ENCODE measurements at regions not wholly inside any gene's neighbourhood (a gene's known extent, or its start where the extent isn't known, plus 50 kb on each side); places are given as distances from the start of the nearest gene placed in this dataset.
"Not testable (repeated sequence)": the region's sequence is repeated elsewhere in the genome, so short reads cannot be mapped to it uniquely, and the experiment has no call there.

DNA sequence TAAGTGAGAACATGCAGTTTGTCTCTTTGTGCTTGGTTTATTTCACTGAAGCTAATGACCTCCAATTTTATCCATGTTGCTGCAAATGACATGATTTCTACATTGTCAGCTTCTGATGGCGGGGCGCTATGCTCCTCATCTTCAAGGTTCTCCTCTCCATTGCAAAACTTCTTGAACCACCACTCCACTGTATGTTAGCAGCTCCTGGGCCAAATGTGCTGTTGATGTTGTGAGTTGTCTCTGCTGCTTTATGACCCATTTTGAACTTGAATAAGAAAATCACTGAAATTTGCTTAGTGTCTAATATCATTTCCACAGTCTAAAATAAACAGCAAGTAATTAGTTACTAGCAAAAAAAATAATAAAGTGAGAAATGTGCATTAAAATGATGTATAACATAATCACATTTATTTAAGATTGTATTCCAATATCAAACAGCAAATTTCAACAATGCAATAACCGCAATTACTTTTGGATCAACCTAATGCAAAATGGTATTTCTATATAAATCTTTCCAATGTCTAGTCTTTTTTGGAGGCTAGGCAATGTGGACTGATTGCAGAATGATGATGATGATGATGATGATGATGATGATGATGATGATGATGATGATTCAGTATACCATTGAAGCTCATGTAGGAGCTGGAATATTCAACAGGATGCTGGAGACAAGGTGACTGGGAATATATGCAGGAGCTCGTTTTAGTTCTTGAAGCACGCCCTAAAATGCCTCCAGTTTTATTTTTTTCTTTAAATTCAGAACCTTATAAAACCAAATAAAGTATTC is 304.9 kb upstream of the KYNU start:
- DNase-seq (ENCODE audit: low read depth), result no peak

DNA sequence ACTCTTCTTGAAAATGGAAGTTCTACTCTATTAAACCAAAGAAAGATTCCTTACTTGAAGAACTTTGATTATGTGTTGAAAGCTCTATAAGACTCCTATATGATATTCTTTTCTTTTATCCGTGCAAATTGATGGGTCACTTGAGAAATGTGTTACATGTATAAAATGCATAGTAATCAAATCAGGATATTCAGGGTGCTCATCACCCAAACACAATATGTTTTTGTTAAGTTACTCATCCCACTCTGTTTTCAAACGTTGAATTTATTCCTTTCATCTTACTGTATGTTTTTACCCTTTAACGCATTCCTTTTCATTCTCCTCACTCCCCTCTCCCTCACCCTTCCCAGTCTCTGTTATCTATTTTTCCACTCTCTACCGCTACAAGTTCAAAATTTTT is 305.5 kb upstream of the KYNU start:
- DNase-seq (ENCODE audit: low read depth), result no peak

DNA sequence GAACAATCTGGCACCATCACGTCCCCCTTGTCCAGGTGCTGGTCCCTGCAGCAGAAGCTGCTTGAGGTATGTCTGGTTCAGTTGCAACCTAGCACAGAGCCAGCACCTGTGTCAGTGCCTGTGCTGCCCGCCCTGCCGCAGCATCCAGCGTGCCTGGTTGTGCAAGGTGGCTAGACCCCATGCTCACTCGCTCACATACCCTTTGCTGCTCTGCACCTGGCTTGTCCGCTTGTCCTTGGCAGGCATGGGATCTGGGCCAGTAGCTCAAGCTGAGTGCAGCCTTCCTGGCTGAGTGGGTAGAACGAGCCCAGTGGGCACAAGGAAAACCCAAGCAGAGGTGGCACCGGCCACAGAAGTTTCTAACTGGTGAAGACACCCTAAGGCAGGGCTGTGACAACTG is 314.6 kb upstream of the KYNU start:
- DNase-seq (ENCODE audit: low read depth), result no peak

DNA sequence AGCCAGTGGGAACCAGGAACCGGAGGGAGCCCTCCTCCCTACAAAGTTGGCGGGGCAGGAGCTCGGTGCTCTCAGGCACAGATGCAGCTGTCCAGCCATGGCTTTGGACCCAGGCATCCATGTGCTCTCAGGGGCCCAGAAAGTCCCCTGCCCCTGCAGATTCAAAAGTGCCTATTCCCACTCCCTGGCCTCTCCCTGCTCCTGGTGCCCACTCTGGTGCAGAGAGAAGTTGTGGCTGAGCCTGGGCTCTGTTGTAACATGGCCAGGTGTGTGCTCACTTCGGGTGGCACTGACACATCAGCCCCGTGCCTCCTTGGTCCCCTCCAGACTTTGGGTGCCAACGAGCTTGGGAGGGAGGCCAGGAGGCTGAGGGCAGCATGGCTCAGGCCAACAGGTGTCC is 315.8 kb upstream of the KYNU start:
- no peak for DNase-seq (ENCODE audit: low read depth)

DNA sequence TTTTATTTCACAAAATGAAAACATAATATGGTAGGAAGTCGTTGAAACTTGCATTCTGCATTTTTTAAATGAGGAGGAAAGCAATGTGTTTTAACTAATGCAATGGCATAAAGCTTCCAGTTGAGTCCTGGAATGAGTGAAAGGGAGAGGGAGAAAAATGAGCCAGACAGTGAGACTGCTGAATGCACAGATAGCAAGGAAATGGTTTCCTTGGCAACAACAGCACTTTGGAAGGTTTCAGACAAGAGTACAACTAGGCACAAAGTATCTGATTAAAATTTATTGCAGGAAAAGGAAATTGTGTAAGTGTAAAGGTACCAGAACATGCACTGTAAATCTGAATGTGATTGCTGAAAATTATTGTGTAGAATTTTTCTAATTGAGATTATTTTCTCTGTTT is 320.1 kb upstream of the KYNU start:
- no peak for DNase-seq (ENCODE audit: low read depth)

DNA sequence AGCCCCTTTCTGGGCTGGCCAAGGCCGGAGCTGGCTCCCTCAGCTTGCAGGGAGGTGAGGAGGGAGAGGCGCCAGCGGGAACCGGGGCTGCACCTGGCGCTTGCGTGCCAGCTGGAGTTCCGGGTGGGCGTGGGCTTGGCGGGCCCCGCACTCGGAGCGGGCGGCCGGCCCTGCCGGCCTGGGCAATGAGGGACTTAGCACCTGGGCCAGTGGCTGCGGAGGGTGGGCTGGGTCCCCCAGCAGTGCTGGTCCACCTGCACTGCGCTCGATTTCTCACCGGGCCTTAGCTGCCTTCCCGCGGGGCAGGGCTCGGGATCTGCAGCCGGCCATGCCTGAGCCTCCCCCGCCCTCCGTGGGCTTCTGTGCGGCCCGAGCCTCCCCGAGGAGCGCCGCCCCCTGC is 331.5 kb upstream of the KYNU start:
- not testable (repeated sequence) for DNase-seq (ENCODE audit: low read depth)

DNA sequence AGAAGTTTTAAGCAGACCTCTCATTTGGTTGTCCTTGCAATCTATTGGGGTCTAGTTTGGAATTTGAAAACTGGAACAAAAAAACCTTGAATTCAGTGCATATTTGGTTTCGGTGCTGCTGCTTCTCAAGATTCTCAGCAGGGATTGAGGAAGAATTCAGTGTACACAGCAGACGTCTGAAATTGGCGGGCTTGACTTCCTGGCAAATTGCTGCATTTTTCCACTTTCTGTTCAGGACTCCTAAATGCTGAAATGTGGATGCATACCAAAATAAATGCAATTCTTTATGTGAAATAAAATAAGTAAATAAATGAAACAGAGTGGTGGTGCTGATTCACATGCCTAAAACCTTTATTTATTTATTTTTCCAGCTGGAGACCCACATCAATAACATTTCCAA is 332.4 kb upstream of the KYNU start:
- DNase-seq (ENCODE audit: low read depth), result no peak

DNA sequence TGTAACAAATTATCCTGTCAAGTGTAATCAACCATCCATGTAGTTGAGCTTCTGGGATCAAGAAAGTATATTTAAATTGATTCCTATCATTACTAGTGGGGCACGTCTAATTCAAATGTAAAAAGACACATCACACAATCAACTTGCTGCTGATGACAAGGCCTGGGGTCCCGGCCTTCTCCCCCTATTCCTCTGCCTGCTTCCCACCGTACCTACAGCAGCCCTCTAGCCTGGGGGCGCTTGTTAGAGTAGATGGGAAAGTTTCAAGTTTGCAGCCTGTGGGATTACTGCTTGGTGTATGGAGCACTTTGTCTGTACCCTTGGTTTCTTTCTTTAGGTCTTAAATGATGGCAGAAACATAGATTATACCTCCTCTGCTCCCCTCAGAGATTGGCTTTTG is 333.3 kb upstream of the KYNU start:
- DNase-seq (ENCODE audit: low read depth), result no peak

DNA sequence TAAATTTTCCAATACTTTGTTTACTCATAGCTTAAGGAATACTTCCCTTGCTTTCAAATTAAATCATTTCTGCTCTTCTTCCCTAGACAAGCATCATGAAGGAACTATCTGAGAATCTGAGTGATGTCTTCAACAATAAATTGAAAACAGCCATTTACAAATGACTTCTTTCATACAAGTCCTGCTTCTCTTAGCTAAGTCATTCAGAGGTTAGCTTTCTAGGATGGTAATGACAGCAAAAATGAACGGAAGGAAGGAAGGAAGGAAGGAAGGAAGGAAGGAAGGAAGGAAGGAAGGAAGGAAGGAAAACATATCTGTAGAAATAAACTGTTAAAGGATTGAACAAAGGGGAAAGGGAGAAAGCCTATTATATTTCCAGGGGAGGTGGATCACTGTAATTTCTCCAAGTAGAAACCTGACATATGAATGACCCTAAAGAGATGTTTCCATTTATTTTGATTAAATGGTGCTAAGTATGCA is 335.0 kb upstream of the KYNU start:
- no peak for DNase-seq (ENCODE audit: low read depth)

DNA sequence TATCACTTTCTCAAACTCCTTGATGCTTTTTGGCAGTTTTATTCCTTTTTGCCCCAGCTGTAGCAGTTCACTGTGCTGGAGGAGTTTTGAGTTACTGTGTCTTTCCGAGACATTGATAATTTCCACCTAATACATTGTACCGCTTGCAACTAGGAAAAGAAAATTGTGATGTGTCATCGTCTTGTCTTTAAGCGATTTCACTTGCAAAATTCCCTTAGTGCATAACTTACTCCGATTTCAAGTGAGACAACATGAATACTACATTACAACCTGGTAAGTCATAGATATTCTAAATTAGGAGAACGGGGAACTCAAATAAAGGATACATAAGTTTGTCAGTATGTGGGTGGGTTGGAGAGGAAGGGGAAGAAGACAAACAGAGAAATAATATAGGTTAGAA is 340.5 kb upstream of the KYNU start:
- DNase-seq (ENCODE audit: low read depth), result no peak

DNA sequence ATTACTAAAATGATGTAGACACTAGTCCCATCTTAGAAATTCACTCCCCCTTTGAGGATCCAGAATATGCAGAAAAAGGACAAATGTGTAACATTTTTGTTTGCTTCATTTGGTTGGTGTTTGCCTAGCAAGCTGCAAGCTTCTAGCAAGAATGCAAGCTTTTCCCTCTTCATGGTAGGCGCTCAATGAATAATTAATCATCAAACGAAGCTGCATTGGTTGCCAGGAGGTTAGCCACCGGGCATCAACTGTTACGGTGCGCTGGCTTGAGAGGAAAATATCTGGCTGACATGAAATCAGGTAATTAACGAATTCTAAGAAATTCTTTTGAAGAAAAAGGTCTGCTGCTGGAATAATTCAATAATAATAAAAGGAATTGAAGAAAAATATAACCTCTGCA is 341.0 kb upstream of the KYNU start:
- DNase-seq (ENCODE audit: low read depth), result no peak

DNA sequence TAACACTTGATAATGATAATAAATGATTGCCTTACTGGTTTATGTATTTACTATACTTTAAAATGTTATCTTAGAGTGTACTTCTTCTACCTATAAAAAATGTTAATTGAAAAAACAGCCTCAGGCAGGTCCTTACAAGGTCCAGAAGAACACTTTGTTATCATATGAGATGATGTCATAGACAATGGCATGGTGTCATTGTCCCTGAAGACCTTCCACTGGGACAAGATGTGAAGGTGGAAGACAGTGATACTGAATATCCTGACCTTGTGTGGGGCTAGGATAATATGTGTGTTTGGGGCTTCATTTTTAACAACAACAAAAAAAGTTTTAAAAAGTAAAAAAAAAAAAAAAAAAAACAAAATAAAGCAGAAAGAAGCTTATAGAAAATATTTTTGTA is 342.2 kb upstream of the KYNU start:
- DNase-seq (ENCODE audit: low read depth), result no peak

DNA sequence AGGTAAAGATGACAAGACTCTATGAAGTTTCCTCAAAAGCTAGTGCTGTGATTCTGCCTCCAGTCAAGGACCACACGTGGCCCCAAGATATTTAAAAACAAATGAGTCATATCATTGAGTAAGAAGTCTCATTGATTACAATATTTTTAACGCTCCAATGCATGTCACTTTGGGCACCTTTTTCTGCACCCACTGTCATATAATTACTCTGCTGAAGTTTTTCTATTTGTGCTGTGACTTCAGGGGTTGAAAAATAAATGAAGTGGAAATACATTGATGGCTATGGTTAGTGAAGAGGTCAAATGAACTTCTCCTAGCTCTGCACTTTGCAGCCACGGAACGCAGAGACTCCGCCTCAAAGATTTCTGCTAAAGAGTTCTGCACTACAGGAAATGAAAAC is 344.3 kb upstream of the KYNU start:
- DNase-seq (ENCODE audit: low read depth), result no peak

DNA sequence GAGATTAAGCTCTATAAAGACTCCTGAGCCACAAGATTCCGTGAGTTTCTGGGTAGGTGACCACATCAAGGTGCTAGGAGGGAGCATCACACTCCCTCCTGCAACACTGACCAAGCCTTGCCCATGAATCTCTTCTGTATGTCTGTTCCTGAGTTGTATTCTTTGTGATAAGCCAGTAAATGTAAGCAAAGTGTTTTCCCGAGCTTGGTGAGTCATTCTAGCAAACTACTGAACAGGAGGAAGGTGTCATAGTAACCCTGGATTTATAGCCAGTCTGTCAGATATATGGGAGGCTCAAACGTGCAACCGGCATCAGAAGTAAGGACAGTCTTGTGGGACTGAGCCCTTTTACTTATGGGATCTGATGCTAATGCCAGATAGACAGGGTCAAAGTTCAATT is 346.1 kb upstream of the KYNU start:
- DNase-seq (ENCODE audit: low read depth), result no peak

DNA sequence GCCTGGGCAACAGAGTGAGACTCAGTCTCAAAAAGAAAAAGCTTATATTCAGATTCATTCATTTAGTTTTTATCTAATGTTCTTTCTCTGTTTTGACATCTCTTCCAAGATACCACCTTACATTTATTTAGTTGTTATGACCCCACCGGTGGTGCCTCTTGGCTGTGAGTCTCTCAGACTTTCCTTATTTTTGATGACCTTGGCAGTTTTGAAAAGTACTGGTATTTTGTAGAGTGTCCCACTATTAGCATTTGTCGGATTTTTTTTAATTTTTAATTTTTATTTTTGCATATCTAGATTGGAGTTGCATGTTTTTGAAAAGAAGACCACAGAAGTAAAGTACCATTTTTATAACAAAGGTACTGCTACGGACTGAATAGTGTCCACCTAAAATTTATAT is 351.7 kb upstream of the KYNU start:
- no peak for DNase-seq (ENCODE audit: low read depth)

DNA sequence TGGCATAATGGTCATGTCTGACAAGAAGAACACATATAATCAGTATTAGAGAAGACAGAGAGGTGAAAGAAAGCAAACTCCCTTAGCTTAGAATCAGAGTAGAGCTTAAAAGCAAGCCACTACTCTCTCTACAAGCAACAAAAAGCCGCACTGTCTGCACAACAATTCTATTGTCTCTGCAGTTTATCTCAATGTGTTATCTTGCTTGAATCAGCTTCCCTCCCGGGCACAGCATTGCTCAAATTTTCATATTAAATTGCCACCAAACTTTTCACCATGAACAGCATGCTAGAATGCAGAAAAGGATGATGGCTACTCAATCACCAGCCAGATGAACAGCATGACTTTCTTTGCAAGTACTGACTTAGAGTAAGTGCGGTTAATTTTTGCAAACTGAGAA is 356.0 kb upstream of the KYNU start:
- DNase-seq (ENCODE audit: low read depth), result no peak

DNA sequence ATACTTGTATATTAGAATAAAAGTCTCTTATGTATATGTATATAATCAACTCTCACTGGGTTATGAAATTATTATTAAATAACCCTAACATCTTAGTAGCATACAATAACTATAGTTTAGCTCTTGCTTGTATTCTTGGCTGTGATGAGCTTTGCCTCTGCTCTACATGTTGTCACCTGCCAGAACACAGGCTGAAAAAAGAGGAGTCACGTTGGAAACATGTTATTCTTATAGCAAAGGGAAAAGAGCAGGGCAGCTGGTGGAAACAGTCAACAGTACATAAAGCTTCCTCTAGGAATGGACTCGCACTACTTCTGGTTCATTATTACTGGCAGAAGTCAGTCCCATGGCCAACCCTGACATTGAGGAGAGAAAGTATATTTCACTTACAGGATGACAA is 362.0 kb upstream of the KYNU start:
- DNase-seq (ENCODE audit: low read depth), result no peak

DNA sequence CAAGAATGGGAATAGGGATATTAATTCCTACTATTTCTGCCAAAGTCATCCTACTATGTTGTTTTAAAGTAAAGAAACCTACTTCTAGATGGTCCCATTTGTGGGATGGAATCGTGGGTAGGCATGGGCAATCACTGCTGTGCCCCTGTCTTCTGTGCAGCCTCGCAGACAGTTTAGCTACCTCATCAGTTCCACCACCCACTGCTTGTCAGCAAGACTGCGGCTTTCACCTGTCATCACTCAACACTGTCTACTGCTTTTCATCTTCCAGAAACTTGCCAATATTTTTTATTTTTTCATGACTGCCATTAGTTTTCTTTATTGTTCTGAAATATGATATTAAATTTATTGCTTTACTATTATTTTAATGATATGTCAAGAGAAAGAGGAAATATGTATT is 368.1 kb upstream of the KYNU start:
- no peak for DNase-seq (ENCODE audit: low read depth)

DNA sequence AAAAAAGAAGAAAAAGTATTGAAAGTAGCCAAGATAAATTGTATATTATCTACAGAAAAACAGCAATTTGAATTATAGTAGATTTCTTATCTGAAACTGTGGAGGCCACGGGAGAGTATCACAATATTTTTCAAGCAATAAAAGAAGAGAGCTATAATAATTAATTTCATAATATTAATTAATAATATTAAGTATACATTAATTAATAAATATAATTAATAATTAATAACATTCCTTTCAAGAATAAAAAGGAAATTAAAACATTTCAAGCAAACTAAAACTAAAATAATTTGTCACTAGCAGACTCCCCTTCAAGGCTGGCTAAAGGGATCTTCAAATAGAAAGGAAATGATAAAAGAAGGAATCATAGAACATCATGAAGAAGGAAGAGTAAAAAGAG is 372.7 kb upstream of the KYNU start:
- DNase-seq (ENCODE audit: low read depth), result no peak

DNA sequence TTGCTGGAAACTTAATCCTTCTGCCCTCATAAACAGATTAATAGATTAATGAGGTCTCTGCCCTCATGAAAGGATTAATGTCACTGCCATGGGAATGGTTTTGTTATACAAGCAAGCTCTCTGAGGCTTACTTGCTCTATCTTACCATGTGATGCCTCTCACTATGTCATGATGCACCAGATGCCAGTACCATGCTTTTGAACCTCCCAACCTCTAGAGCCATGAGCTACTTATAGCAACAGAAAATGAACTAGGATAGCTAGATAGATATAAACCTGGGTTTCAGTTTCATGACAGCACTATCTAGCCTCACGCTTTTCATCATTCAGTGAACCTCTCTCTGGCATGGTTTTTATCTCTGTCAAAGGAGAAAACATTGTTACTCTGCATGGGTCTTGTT is 371.6 kb upstream of the LRP1B start:
- DNase-seq (ENCODE audit: low read depth), result no peak

DNA sequence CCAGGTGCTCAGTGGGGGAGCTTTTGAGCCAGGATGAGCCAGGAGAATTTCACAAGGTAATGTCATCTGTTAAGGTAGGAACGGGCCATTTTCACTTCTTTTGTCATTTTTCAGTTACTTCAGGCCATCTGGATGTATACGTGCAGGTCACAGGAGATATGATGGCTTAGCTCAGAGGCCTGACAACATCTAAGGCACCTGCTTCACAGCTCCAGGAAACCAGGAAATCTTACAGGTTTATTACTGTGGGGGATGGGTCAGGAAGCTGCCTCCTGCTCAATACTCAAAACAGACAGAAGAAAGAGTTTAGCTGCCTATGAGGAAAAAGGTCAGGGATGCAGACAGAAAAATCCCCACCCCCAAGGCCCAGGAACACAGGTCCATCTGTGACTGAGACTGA is 364.3 kb upstream of the LRP1B start:
- DNase-seq (ENCODE audit: low read depth), result no peak

DNA sequence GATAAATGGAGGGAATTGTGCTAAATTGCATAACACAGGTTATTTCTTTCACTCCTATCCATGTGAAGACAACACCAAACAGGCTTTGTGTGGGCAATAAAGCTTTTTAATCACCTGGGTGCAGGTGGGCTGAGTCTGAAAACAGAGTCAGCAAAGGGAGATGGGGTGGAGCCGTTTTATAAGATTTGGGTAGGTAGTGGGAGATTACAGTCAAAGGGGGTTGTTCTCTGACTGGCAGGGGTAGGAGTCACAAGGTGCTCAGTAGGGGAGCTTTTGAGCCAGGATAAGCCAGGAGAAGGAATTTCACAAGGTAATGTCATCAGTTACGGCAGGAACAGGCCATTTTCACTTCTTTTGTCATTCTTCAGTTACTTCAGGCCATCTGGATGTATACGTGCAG is 358.8 kb upstream of the LRP1B start:
- DNase-seq (ENCODE audit: low read depth), result not testable (repeated sequence)

DNA sequence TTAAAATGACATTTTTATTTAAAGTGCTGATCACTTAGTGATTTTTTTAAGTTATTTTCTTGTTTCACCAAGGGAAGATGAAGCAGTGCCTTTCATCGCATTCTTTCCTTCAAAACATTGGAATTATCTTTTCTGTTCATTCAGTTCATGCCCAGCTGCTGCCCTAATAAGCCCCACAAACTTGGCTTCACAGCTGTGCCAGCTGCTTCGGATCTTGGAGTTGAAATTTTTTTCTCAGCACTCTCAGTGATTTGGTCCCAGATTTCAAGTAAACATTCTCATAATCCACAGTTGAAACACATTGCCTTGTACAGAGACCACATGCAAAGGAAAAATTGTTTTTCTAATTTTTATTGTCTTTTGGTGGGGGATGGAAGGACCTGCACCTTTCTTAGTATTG is 353.3 kb upstream of the LRP1B start:
- DNase-seq (ENCODE audit: low read depth), result no peak

DNA sequence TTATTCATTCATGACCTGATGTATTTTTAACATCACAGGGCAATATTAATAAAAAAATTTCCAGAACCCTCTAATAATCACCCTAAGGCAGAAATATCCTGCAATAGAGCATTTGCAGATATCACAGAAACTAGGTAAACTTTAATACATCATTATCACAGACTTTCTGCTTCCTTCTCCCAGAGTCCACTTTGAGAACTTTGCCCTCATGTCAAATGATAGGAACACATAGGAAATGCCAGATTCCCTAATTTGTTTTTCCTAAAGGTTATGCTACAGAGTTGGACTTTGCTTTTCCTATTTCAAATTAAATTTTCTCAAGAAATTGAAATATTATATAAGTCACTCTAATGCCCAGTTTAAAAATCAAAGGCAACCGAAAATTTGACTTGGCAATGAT is 352.8 kb upstream of the LRP1B start:
- DNase-seq (ENCODE audit: low read depth), result no peak

DNA sequence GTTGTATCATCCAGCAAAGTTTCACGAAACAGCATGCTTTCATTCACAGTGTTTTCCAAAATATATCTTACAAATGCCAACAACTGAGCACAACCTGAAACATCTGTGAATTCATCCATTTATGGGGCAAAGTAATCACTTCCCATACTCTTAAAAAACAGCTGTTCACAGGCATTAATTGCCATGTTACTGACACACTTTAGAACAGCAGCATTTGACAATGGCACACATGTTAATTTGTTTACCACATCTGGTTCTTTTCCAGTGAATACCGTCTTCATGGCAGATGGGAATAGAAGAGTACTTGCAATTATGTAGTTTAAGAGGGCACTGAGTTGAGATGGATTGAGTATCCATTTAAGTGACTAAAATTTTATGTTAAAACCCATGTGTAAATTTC is 347.4 kb upstream of the LRP1B start:
- DNase-seq (ENCODE audit: low read depth), result no peak

Data from GM04504 (cell line).